Frontal cortex (tissue), 3 donors: ENCODE measurements at regions not wholly inside any gene's neighbourhood (a gene's known extent, or its start where the extent isn't known, plus 50 kb on each side); places are given as distances from the start of the nearest gene placed in this dataset.
"Not testable (repeated sequence)": the region's sequence is repeated elsewhere in the genome, so short reads cannot be mapped to it uniquely, and the experiment has no call there.

ENCODE experiments used
- DNase-seq, 2 donors: peaks; one replicate each; pipeline ENCODE4 v3.0.0; 2012; ENCODE audit warnings: low spot score in 2 of 2
- FAIRE-seq: peaks from 2 replicates; lab custom pipeline; 2012; peaks lifted over from hg19 to GRCh38; lab: Jason Lieb, UNC
- donor health status: control.
- donor health status: control.
- donor health status: control.

DNA sequence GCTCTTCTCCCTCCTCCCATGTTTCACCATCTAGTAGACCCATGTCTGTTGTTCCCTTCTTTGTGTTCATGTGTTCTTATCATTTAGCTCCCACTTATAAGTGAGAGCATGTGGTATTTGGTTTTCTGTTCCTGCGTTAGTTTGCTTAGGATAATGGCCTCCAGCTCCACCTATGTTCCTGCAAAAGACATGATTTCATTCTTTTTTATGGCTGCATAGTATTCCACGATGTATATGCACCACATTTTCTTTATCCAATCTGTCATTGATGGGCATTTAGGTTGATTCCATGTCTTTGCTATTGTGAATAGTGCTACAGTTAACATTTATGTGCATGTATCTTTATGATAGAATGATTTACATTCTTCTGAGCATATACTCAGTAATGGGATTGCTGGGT, 115.6 kb upstream of the ATXN1 start:
- not testable (repeated sequence) for FAIRE-seq, DNase-seq

DNA sequence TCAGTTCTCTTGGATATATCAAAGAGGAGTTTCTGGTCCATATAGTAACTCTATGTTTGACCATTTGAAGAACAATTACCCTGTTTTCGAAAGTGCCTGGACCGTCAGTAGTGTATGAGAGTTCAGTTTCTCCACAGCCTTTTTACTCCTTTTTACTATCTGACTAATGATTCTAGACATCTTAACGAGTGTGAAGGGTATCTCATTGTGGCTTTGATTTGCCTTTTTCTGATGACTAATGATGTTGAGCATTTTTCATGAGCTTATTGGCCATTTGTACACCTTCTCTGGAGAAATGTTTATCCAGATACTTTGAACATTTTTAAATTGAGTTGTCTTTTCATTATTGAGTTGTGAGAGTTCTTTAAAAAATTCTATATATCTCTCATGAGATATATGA, 114.9 kb upstream of the ATXN1 start:
- DNase-seq (no peak), FAIRE-seq (no peak)

DNA sequence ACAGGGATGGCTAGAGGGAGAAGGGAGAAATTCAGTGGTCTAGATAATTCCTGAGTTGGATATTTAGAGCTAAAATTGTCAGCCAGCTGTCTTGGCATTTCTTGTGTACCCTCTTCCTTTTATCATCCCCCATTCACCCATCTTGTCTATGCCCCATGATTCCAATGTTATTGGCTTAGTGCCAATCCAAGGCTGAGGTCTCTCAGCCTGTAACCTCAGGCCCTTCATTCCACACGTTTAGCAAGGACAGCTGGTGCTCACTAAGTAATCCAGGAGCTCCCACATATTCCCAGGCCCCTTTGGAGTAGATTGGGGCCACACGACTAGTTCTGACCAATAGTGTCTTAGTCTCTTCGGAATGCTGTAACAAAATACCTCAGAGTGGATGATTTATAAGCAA, 112.4 kb upstream of the ATXN1 start:
- no peak for FAIRE-seq
- DNase-seq, result no peak

- DNase-seq (no peak), FAIRE-seq (no peak)
Measured at GRCh38 chr6:16872543-16873235, 111.4 kb upstream of the ATXN1 start.

DNA sequence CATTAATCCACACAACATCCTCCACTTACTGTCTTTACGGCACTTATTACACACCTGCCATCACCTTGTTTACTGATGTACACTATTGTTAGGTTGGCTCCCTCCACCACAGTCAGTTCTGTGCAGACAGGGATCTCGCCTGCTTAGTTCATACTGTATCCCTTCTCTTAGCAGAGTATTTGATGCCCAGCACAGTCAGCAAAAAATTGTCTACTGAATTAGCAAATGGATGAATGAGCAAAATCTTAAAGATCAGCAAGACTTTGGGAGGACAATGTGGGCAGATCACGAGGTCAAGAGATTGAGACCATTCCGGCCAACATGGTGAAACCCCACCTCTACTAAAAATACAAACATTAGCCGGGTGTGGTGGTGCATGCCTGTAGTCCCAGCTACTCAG, 109.8 kb upstream of the ATXN1 start:
- FAIRE-seq (no peak), DNase-seq (no peak)

- no peak for DNase-seq
- no peak for FAIRE-seq
Measured at GRCh38 chr6:16868968-16869367, 107.7 kb upstream of the ATXN1 start.

DNA sequence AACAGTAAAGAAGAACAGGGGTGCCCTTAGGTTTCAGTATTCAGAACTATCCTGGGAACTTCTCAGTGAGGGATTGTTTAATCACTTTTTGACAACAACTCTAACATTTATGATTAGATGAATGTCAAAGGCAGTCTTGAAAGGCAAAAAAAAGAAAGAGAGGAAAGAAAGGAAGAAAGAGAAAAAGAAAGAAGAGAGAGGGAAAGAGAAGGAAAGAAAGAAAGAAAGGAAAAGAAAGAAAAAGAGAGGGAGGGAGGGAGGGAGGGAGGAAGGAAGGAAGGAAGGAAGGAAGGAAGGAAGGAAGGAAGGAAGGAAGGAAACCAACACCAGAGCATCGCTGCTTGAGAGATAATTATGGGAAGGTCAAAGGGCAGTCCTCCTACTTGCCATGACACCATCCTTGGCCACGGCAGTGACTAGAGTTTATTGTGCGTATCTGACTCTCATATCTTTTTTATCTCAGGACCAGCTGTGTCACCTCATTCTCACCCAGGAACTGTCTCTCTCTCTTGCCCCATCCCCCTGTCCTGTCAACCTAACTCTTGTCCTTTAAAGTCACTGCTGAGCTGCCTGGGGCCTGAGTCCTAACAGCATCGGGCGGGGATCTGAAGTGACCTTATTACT, 96.8 kb upstream of the ATXN1 start:
- DNase-seq, result no peak

GRCh38 chr6:16855460-16855859, 94.2 kb upstream of the ATXN1 start:
- FAIRE-seq, result no peak
- DNase-seq, result no peak

More for the DNA sequence above, 96.8 kb upstream of the ATXN1 start:
- no peak for FAIRE-seq

GRCh38 chr6:16854986-16855385, 93.7 kb upstream of the ATXN1 start:
- FAIRE-seq, result no peak

GRCh38 chr6:16852671-16853070, 91.4 kb upstream of the ATXN1 start:
- no peak for FAIRE-seq

More at GRCh38 chr6:16854986-16855385, 93.7 kb upstream of the ATXN1 start:
- DNase-seq, result no peak

DNA sequence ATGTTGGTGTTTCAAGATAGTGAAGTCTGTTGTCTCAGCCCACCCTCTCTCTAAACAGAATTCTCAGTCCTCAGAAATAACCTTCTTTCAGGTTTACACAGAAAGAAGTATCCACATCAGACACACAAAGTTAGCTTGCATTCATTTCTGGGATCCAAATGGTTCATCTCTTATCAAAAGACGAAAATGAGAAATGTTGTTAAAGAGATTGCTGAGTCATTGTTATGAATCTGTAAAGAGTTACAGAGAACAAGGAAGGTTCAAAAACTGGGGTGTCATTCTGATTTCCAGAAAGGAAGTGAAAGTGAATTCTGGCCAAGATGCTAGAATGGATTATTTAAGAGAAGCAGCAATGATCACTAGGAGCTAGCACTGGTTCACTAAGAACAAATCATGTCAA, 90.5 kb upstream of the ATXN1 start:
- no peak for FAIRE-seq

More at GRCh38 chr6:16852671-16853070, 91.4 kb upstream of the ATXN1 start:
- DNase-seq, result no peak

DNA sequence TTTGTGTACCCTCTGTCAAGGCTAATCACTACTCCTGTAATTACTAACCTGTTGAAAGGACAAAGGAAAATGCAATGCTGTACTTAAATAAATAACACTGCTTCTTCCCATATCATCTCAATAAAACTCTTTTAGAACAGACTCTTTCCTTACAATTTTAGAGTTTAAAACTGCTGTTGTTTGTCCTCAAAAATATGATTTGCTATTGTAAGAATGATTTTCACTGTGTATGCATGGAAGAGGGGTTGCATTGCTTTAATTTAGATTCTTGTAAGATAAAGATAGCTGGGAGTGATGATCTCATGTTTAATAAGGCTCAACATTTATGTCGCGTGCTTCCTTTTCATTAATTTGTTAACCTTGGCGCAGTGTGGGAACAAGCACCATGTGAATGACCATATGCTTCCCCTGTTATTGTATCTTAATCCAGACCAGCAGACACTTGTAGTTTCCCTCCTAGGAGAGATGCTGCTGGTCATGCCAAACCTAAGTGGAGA, 89.8 kb upstream of the ATXN1 start:
- no peak for FAIRE-seq
- DNase-seq, result no peak

More for the DNA sequence above, 90.5 kb upstream of the ATXN1 start:
- no peak for DNase-seq

GRCh38 chr6:16850681-16851026, 89.4 kb upstream of the ATXN1 start:
- DNase-seq (no peak), FAIRE-seq (no peak)

GRCh38 chr6:16849988-16850680, 88.9 kb upstream of the ATXN1 start:
- FAIRE-seq (no peak), DNase-seq (no peak)

- no peak for DNase-seq
- no peak for FAIRE-seq
Measured at GRCh38 chr6:16849280-16849987, 88.2 kb upstream of the ATXN1 start.

GRCh38 chr6:16846399-16846778, 85.1 kb upstream of the ATXN1 start:
- DNase-seq, result no peak

GRCh38 chr6:16844183-16844582, 82.9 kb upstream of the ATXN1 start:
- FAIRE-seq (no peak), DNase-seq (no peak)

More at GRCh38 chr6:16846399-16846778, 85.1 kb upstream of the ATXN1 start:
- FAIRE-seq, result no peak

DNA sequence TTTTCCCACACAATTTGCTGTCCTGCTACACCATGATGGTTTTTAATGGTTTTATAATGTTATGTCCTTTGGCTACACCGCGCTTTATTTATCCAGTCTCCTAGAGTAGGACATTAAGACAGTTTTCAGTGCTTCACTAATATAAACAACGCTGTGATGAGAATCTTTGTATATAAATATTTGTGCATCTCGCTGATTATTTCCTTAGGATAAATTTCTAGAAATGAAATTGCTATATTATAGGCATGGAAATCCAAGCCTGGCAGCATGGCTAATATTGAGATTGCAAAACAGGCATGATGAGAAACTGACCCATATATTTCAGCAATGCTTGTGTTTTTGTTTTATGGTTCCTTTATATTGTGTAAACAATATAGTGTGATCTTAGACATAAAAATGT, 81.4 kb upstream of the ATXN1 start:
- FAIRE-seq, result no peak

GRCh38 chr6:16841241-16841640, 80.0 kb upstream of the ATXN1 start:
- no peak for FAIRE-seq
- no peak for DNase-seq

More for the DNA sequence above, 81.4 kb upstream of the ATXN1 start:
- no peak for DNase-seq

DNA sequence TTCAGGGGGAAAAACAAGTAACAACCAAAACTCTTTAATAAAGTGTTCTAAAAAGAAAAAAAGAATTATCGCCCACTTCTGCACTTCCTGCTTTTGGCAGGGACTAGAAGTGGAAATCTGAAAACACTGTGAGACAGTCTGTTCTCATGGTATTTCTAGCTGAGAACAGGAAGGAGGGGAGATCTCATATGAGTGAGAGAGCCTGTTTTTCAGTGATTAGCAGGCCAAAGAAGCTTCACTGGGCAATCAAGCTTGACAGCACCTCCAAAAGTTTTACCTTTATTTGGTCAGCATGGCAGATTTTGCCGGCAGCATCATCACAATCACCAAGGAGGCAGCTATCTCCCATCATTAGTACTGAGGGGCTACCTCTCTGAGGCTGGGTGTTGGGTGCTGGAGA, 79.5 kb upstream of the ATXN1 start:
- FAIRE-seq, result no peak
- no peak for DNase-seq
